Bone marrow (tissue), 2 donors: ENCODE measurements at regions not wholly inside any gene's neighbourhood (a gene's known extent, or its start where the extent isn't known, plus 50 kb on each side); places are given as distances from the start of the nearest gene placed in this dataset.

Experiments used
- DNase-seq, 2 donors: peaks; one replicate each; lab custom pipeline; 2025; lab: John Stamatoyannopoulos, UW

DNA sequence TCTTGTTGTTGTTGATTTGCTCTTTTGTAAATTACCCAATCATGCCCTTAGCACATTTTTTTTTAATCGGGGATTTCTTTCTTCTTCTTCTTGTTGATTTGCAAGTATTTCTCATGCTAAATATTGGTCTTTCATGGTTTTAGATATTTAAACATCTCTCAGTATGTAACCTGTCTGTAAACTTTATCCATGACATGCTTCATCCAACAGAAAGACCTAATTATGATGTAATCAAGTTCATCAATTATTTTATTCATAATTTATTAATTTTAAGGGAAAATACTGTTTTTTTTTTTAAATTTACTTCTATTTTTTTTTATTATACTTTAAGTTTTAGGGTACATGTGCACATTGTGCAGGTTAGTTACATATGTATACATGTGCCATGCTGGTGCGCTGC, 69.8 kb downstream of the TNFSF18 start:
- no peak for DNase-seq
